Neural progenitor cell (in vitro differentiated cells): ENCODE measurements at regions not wholly inside any gene's neighbourhood (a gene's known extent, or its start where the extent isn't known, plus 50 kb on each side); places are given as distances from the start of the nearest gene placed in this dataset.

ENCODE experiments used
- CTCF ChIP-seq: fragments of 200-600 bp; sonication (generic); IDR thresholded peaks from 2 replicates; pipeline ENCODE4 v1.5.1; 2017; ENCODE audit warnings: antibody characterized with exemption, mild to moderate bottlenecking
- EZH2 ChIP-seq: fragments of 200-600 bp; sonication (generic); IDR thresholded peaks from 2 replicates; pipeline ENCODE4 v1.6.1; 2017; ENCODE audit warnings: antibody characterized with exemption, mild to moderate bottlenecking, moderate library complexity
- EZH2phosphoT487 ChIP-seq: fragments of 200-600 bp; sonication (generic); IDR thresholded peaks from 2 replicates; pipeline ENCODE4 v1.6.1; 2017; ENCODE audit warnings: antibody characterized with exemption

GRCh38 chr3:187966096-187966495, 187.9 kb upstream of the LPP start:
- no peak for TF ChIP-seq CTCF
- TF ChIP-seq EZH2phosphoT487, result no peak
- TF ChIP-seq EZH2, result no peak
